Neuronal stem cell (in vitro differentiated cells): ENCODE measurements at regions not wholly inside any gene's neighbourhood (a gene's known extent, or its start where the extent isn't known, plus 50 kb on each side); places are given as distances from the start of the nearest gene placed in this dataset.

ENCODE experiments used
- DNase-seq: peaks from one replicate; pipeline ENCODE4 v3.0.0-alpha.2; 2013; ENCODE audit warnings: low spot score
- H2AFZ ChIP-seq: one replicate; pipeline ENCODE4 v1.6.1; 2013; ENCODE audit warnings: mild to moderate bottlenecking, low read length, inconsistent platforms
- H2AK5ac ChIP-seq: 2 replicates; pipeline ENCODE4 v1.6.1; 2013; ENCODE audit warnings: low read depth, mild to moderate bottlenecking, inconsistent platforms, low read length, moderate library complexity, mixed read lengths
- H2BK120ac ChIP-seq: 2 replicates; pipeline ENCODE4 v1.6.1; 2013; ENCODE audit warnings: low read depth, mild to moderate bottlenecking, inconsistent platforms, low read length, moderate library complexity, mixed read lengths
- H2BK12ac ChIP-seq: one replicate; pipeline ENCODE4 v1.6.1; 2013; ENCODE audit warnings: low read length, inconsistent platforms
- H2BK15ac ChIP-seq: 2 replicates; pipeline ENCODE4 v1.6.1; 2013; ENCODE audit warnings: mild to moderate bottlenecking, low read length, inconsistent platforms, mixed read lengths
- H2BK5ac ChIP-seq: one replicate; pipeline ENCODE4 v1.6.1; 2013; ENCODE audit warnings: inconsistent platforms, mild to moderate bottlenecking, low read length, moderate library complexity
- H3K14ac ChIP-seq: one replicate; pipeline ENCODE4 v1.6.1; 2013; ENCODE audit warnings: low read length, inconsistent platforms
- H3K18ac ChIP-seq: 2 replicates; pipeline ENCODE4 v1.6.1; 2013; ENCODE audit warnings: low read length, inconsistent platforms
- H3K23ac ChIP-seq: 2 replicates; pipeline ENCODE4 v1.6.1; 2013; ENCODE audit warnings: low read depth, mild to moderate bottlenecking, mixed read lengths, low read length, inconsistent platforms; ENCODE audit not compliant: poor library complexity
- H3K27ac ChIP-seq: replicated peaks from 3 replicates; pipeline ENCODE4 v1.5.1; 2013; ENCODE audit warnings: low read length, inconsistent platforms
- H3K27me3 ChIP-seq, 3 experiments: 2 replicates each; pipeline ENCODE4 v1.6.1; 2013; ENCODE audit warnings: low read length in 3 of 3, mild to moderate bottlenecking in 2 of 3, inconsistent platforms in 1 of 3, low read depth in 1 of 3, mixed read lengths in 1 of 3, moderate library complexity in 1 of 3; ENCODE audit not compliant: control insufficient read depth in 3 of 3, insufficient read depth in 3 of 3
- H3K36me3 ChIP-seq, 2 donors: replicated peaks in 1 of 2; 2 replicates each; pipeline ENCODE4 v1.6.1; 2013; ENCODE audit warnings: low read length in 2 of 2; ENCODE audit not compliant: control insufficient read depth in 2 of 2, insufficient read depth in 2 of 2
- H3K4ac ChIP-seq: 2 replicates; pipeline ENCODE4 v1.6.1; 2013; ENCODE audit warnings: inconsistent platforms, mild to moderate bottlenecking, low read length, moderate library complexity
- H3K4me1 ChIP-seq, 2 donors: 1 replicate in 1 of 2; 2 replicates in 1 of 2; pipeline ENCODE4 v1.6.1; 2013; ENCODE audit warnings: low read length in 2 of 2, low read depth in 1 of 2; ENCODE audit not compliant: control insufficient read depth in 2 of 2, insufficient read depth in 1 of 2
- H3K4me2 ChIP-seq: one replicate; pipeline ENCODE4 v1.6.1; 2013; ENCODE audit warnings: mild to moderate bottlenecking, low read length, inconsistent platforms; ENCODE audit not compliant: insufficient read depth, poor library complexity, severe bottlenecking
- H3K4me3 ChIP-seq, 2 donors: 2 replicates each; pipeline ENCODE4 v1.5.1; 2013; ENCODE audit warnings: low read length in 2 of 2, mild to moderate bottlenecking in 2 of 2, inconsistent platforms in 1 of 2, moderate library complexity in 1 of 2
- H3K79me1 ChIP-seq: one replicate; pipeline ENCODE4 v1.6.1; 2013; ENCODE audit warnings: low read depth, mild to moderate bottlenecking, inconsistent platforms, low read length, moderate library complexity
- H3K9ac ChIP-seq: one replicate; pipeline ENCODE4 v1.6.1; 2013; ENCODE audit warnings: mild to moderate bottlenecking, low read depth, low read length, inconsistent platforms; ENCODE audit not compliant: poor library complexity
- H3K9me3 ChIP-seq, 2 donors: replicated peaks in 1 of 2; 2 replicates each; pipeline versions ENCODE3 to v1.6.1; 2013; ENCODE audit warnings: low read length in 2 of 2, mild to moderate bottlenecking in 2 of 2, inconsistent platforms in 1 of 2, low read depth in 1 of 2, mixed read lengths in 1 of 2, moderate library complexity in 1 of 2; ENCODE audit not compliant: control insufficient read depth in 2 of 2, insufficient read depth in 1 of 2
- H4K8ac ChIP-seq: one replicate; pipeline ENCODE4 v1.6.1; 2013; ENCODE audit warnings: low read depth, mild to moderate bottlenecking, inconsistent platforms, low read length, moderate library complexity
- H4K91ac ChIP-seq: one replicate; pipeline ENCODE4 v1.6.1; 2013; ENCODE audit warnings: low read length, low read depth, mild to moderate bottlenecking, inconsistent platforms; ENCODE audit not compliant: poor library complexity
- WGBS, 2 donors: extraction: QIAGEN DNeasy Blood & Tissue Kit; methylation state at CpG; one replicate each; pipeline ENCODE4 v1.1.7; 2013; ENCODE audit warnings: missing lambda C conversion rate in 2 of 2, mixed read lengths in 1 of 2; ENCODE audit not compliant: insufficient read length in 2 of 2, insufficient replicate concordance in 1 of 2; ENCODE audit errors: extremely low coverage in 2 of 2; 5-methylcytosine and 5-hydroxymethylcytosine counted together

GRCh38 chrY:19644889-19645638 lies 99.5 kb downstream of the KDM5D start:
- Histone ChIP-seq H3K4me2 (no peak overlapping the region), H4K91ac (no peak overlapping the region), H3K9me3 (no peaks in the 10 kb centered on the region), H3K14ac (no peak overlapping the region), H3K27ac (no peak overlapping the region), H3K27me3 (no peaks in the 10 kb centered on the region), H2BK120ac (no peak overlapping the region), H3K23ac (no peak overlapping the region), H3K4ac (no peak overlapping the region), H2BK15ac (no peak overlapping the region), H2BK5ac (no peak overlapping the region), H2BK12ac (no peak overlapping the region), H2AK5ac (no peak overlapping the region), H3K4me1 (no peaks in the 10 kb centered on the region), H3K9ac (no peak overlapping the region), H2AFZ (no peak overlapping the region), H3K18ac (no peak overlapping the region), H3K4me3 (no peak overlapping the region), H4K8ac (no peak overlapping the region), H3K36me3 (no peaks in the 10 kb centered on the region), H3K79me1 (no peaks in the 10 kb centered on the region)
- DNase-seq = no peak
- WGBS, 2 donors = no CpG with 5 or more reads among the region's 3 CpGs

DNA sequence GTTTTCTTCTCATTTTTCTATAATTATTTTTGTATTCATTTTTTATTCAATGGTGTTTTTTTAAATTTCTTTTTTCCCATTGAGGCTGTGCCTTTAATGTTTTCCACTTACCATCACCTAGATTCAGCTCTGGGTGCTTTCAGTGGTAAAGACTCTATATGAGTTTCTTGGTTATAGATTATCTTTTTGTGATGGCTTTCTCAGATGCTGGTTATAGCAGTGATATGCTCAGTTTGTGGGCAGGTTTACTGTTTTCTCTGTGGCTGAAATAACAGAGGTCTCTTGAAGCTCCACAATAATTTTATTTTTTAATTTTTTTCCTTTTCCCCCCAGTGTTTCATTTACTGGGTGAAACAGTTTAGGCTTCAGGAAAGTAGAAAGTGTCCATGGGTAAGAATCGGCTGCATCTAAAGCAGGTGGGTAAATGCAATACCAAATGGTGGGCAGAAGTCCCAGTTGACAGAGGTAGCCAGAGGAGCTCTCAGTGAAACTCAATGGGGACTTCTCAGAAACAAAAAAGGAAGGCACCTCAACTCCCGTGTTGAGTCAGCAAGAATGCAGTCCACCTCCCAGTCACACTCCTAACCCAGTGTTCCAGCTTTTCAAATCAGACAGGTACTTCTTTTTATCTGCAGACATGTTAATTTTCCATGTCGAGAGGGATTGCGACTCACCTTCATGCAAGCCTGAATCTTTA lies 106.7 kb downstream of the KDM5D start:
- H3K4me2 ChIP-seq = no peak overlapping the region
- H3K4me1 ChIP-seq = no peaks in the 10 kb centered on the region
- no peak overlapping the region for H2AK5ac ChIP-seq
- no peak overlapping the region for H3K27ac ChIP-seq
- no peak overlapping the region for H3K14ac ChIP-seq
- no peak overlapping the region for H2BK12ac ChIP-seq
- no peak overlapping the region for H3K4me3 ChIP-seq
- H2BK5ac ChIP-seq = no peak overlapping the region
- no peaks in the 10 kb centered on the region for H3K27me3 ChIP-seq
- no peak overlapping the region for H2BK15ac ChIP-seq
- no peak overlapping the region for H3K9ac ChIP-seq
- H2AFZ ChIP-seq = no peak overlapping the region
- H3K79me1 ChIP-seq = no peaks in the 10 kb centered on the region
- DNase-seq = no peak
- no peak overlapping the region for H4K91ac ChIP-seq
- H4K8ac ChIP-seq = no peak overlapping the region
- H3K18ac ChIP-seq = no peak overlapping the region
- H3K9me3 ChIP-seq = no peaks in the 10 kb centered on the region
- no CpG with 5 or more reads among the region's 4 CpGs for WGBS, 2 donors
- no peak overlapping the region for H3K4ac ChIP-seq
- no peak overlapping the region for H3K23ac ChIP-seq
- H3K36me3 ChIP-seq = no peaks in the 10 kb centered on the region
- no peak overlapping the region for H2BK120ac ChIP-seq

DNA sequence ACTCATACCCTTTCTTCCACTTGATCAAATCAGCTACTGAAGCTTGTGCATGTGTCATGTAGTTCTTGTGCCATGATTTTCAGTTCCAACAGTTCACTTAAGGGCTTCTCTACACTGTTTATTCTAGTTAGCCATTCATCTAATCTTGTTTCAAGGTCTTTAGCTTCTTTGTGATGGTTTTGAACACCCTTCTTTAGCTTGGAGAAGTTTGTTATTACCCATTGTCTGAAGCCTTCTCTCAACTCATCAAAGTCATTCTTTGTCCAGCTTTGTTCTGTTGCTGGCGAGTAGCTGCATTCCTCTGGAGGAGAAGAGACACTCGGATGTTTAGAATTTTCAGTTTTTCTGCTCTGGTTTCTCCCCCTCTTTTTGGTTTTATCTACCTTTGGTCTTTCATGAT lies 115.6 kb downstream of the KDM5D start:
- Histone ChIP-seq H3K4me3 (no peak overlapping the region), H3K14ac (no peak overlapping the region), H3K4ac (no peak overlapping the region), H3K27me3 (no peaks in the 10 kb centered on the region), H2BK5ac (no peak overlapping the region), H3K4me1 (no peaks in the 10 kb centered on the region), H2BK120ac (no peak overlapping the region), H2AFZ (no peak overlapping the region), H3K23ac (no peak overlapping the region), H2AK5ac (no peak overlapping the region), H4K8ac (no peak overlapping the region), H3K36me3 (no peaks in the 10 kb centered on the region), H2BK12ac (no peak overlapping the region), H3K18ac (no peak overlapping the region), H2BK15ac (no peak overlapping the region), H3K4me2 (no peak overlapping the region), H4K91ac (no peak overlapping the region), H3K27ac (no peak overlapping the region), H3K9me3 (no peaks in the 10 kb centered on the region), H3K79me1 (no peaks in the 10 kb centered on the region), H3K9ac (no peak overlapping the region)
- WGBS, 2 donors = no CpG with 5 or more reads among the region's 2 CpGs
- no peak for DNase-seq

GRCh38 chrY:19622392-19622791 lies 122.1 kb downstream of the KDM5D start:
- H3K4ac ChIP-seq = no peak overlapping the region
- H3K4me3 ChIP-seq = no peak overlapping the region
- no peak overlapping the region for H3K14ac ChIP-seq
- no peak overlapping the region for H3K18ac ChIP-seq
- WGBS, 2 donors = no CpG with 5 or more reads among the region's 3 CpGs
- no peak overlapping the region for H2BK15ac ChIP-seq
- DNase-seq = no peak
- H3K4me1 ChIP-seq = no peaks in the 10 kb centered on the region
- H2BK12ac ChIP-seq = no peak overlapping the region
- H4K8ac ChIP-seq = no peak overlapping the region
- no peaks in the 10 kb centered on the region for H3K27me3 ChIP-seq
- no peak overlapping the region for H2AK5ac ChIP-seq
- H4K91ac ChIP-seq = no peak overlapping the region
- no peaks in the 10 kb centered on the region for H3K9me3 ChIP-seq
- H3K36me3 ChIP-seq = no peaks in the 10 kb centered on the region
- H2AFZ ChIP-seq = no peak overlapping the region
- H3K27ac ChIP-seq = no peak overlapping the region
- no peak overlapping the region for H3K23ac ChIP-seq
- H2BK5ac ChIP-seq = no peak overlapping the region
- H3K79me1 ChIP-seq = no peaks in the 10 kb centered on the region
- H2BK120ac ChIP-seq = no peak overlapping the region
- H3K9ac ChIP-seq = no peak overlapping the region
- no peak overlapping the region for H3K4me2 ChIP-seq
